ENCODE measurements at regions not wholly inside any gene's neighbourhood (a gene's known extent, or its start where the extent isn't known, plus 50 kb on each side); places are given as distances from the start of the nearest gene placed in this dataset.

GRCh38 chr3:177601152-177601551 is 403.9 kb upstream of the TBL1XR1 start:
- Mint-ChIP-seq H3K4me3 (ENCODE audit: low read depth, unreplicated experiment) (no peak overlapping the region), H3K4me1 (ENCODE audit: low read depth, unreplicated experiment) (peaks cover 53% of the 10 kb centered on the region), H3K27me3 (ENCODE audit: unreplicated experiment) (no peaks in the 10 kb centered on the region), H3K9me3 (ENCODE audit: low read depth, unreplicated experiment) (no peaks in the 10 kb centered on the region), H3K36me3 (ENCODE audit: insufficient read depth, unreplicated experiment) (no peaks in the 10 kb centered on the region), H3K27ac (ENCODE audit: unreplicated experiment) (no peak overlapping the region)
- intact Hi-C loops (cut with micrococcal nuclease; ENCODE audit: unreplicated experiment), result loop anchor here (5.0 kb wide), 2 partner anchors 79 to 239 kb away; no protein-coding TSS in a partner anchor
- CTCF ChIA-PET, result interaction anchor here (2.7 kb wide), 1 partner anchor 10 kb away, joined by 19 read pairs; no protein-coding TSS in a partner anchor
- DNase-seq, result no peak
- no TSS peak for BruUV-seq (replicated peaks)
- no peak for TF ChIP-seq CTCF (IDR thresholded peaks at IDR 0.05; ENCODE audit: unreplicated experiment)

DNA sequence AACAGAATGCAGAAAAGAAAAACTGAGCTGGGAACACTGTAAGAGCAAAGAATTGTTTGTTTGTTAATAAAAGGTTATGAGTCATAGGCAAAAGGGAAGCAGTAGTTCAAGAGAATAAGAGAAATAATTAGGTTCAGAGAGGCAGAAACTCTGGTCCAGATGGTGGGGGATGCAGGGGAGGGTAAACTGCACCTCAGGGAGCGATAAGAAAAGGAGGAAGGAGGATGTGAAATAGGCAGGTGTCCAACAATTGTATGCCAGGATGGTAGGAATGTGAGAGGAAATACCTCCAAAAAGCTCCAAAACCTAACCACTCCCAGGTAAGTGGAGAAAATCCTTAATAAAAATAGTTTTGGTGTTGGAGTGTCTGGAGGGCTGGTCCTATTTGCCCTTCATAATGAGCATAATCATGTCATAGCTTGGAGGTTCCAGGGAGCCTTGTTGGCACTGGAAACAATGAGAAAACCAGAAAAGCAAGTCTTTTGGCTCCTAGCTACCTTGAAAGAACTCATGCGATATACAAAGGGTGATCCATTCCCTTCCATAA is 405.4 kb upstream of the TBL1XR1 start:
- H3K36me3 Mint-ChIP-seq (ENCODE audit: insufficient read depth, unreplicated experiment), result no peaks in the 10 kb centered on the region
- no peak for TF ChIP-seq CTCF (IDR thresholded peaks at IDR 0.05; ENCODE audit: unreplicated experiment)
- CTCF ChIA-PET, result interaction anchor here (0.5 to 2.7 kb wide), 9 partner anchors 8 to 758 kb away, joined by 3 to 19 read pairs (median 3); no protein-coding TSS in a partner anchor
- intact Hi-C loops (cut with micrococcal nuclease; ENCODE audit: unreplicated experiment), result loop anchor here (5.0 kb wide), 2 partner anchors 80 to 240 kb away; no protein-coding TSS in a partner anchor
- no peaks in the 10 kb centered on the region for H3K27me3 Mint-ChIP-seq (ENCODE audit: unreplicated experiment)
- no TSS peak for BruUV-seq (replicated peaks)
- H3K4me3 Mint-ChIP-seq (ENCODE audit: low read depth, unreplicated experiment), result peak overlapping the region; percentile 9
- H3K27ac Mint-ChIP-seq (ENCODE audit: unreplicated experiment), result peak overlapping the region; percentile 59
- peak; percentile 61 for DNase-seq
- H3K4me1 Mint-ChIP-seq (ENCODE audit: low read depth, unreplicated experiment), result peaks cover 48% of the 10 kb centered on the region
- H3K9me3 Mint-ChIP-seq (ENCODE audit: low read depth, unreplicated experiment), result no peaks in the 10 kb centered on the region

DNA sequence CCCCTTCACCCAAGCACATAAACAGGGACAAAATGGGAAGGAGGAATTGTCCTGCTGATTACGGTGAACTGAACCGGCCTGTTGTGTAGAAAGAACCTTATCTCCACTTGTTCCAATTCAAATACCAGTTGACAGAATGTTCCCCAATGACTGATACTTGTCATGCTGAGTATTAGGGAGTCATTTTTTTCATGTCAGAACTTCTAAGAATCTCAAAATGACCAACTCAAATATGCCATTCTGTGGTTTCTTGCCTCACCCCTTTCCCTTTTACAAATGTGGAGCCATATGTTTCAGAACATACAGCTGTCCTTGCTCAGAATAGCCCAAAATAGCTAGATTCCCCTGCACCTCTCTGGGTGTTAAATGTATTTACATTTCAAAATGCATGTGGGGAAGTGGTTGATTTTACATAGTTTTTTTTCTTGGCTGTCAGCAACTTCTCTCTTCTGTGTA is 405.9 kb upstream of the TBL1XR1 start:
- H3K9me3 Mint-ChIP-seq (ENCODE audit: low read depth, unreplicated experiment), result no peaks in the 10 kb centered on the region
- CTCF ChIA-PET, result interaction anchor here (0.8 to 2.7 kb wide), 4 partner anchors 8 to 82 kb away, joined by 3 to 19 read pairs (median 6); no protein-coding TSS in a partner anchor
- TF ChIP-seq CTCF (IDR thresholded peaks at IDR 0.05; ENCODE audit: unreplicated experiment), result no peak
- peaks cover 48% of the 10 kb centered on the region for H3K4me1 Mint-ChIP-seq (ENCODE audit: low read depth, unreplicated experiment)
- no peak overlapping the region for H3K4me3 Mint-ChIP-seq (ENCODE audit: low read depth, unreplicated experiment)
- no peaks in the 10 kb centered on the region for H3K36me3 Mint-ChIP-seq (ENCODE audit: insufficient read depth, unreplicated experiment)
- no peak for DNase-seq
- H3K27me3 Mint-ChIP-seq (ENCODE audit: unreplicated experiment), result no peaks in the 10 kb centered on the region
- no TSS peak for BruUV-seq (replicated peaks)
- intact Hi-C loops (cut with micrococcal nuclease; ENCODE audit: unreplicated experiment), result loop anchor here (5.0 kb wide), 2 partner anchors 81 to 241 kb away; no protein-coding TSS in a partner anchor
- H3K27ac Mint-ChIP-seq (ENCODE audit: unreplicated experiment), result peak overlapping the region; percentile 59

DNA sequence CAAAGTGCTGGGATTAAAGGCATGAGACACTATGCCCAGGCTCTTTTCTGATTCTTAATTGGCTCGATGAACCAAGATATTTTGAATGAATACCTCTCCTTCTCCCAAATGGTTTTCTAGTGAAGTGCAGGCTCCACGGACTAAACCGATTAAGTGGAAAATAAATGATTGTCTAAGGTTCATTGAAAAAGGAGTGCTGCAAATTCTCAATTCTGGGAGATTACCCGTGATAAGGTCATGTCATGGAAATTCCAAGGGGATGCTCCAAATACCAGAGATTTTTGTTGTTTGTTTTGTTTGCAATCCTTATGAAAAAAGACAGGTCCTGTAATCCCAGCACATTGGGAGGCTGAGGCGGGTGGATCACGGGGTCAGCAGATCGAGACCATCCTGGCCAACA is 406.9 kb upstream of the TBL1XR1 start:
- H3K27ac Mint-ChIP-seq (ENCODE audit: unreplicated experiment), result no peak overlapping the region
- no peak for TF ChIP-seq CTCF (IDR thresholded peaks at IDR 0.05; ENCODE audit: unreplicated experiment)
- no peak for DNase-seq
- H3K9me3 Mint-ChIP-seq (ENCODE audit: low read depth, unreplicated experiment), result peaks cover under 1% of the 10 kb centered on the region
- H3K27me3 Mint-ChIP-seq (ENCODE audit: unreplicated experiment), result no peaks in the 10 kb centered on the region
- H3K4me3 Mint-ChIP-seq (ENCODE audit: low read depth, unreplicated experiment), result no peak overlapping the region
- H3K36me3 Mint-ChIP-seq (ENCODE audit: insufficient read depth, unreplicated experiment), result no peaks in the 10 kb centered on the region
- CTCF ChIA-PET, result no interaction called here
- intact Hi-C loops (cut with micrococcal nuclease; ENCODE audit: unreplicated experiment), result loop anchor here (5.0 kb wide), 2 partner anchors 82 to 242 kb away; no protein-coding TSS in a partner anchor
- peaks cover 53% of the 10 kb centered on the region for H3K4me1 Mint-ChIP-seq (ENCODE audit: low read depth, unreplicated experiment)
- BruUV-seq (replicated peaks), result no TSS peak

Measured in Calu3 (cell line).